ENCODE measurements at regions not wholly inside any gene's neighbourhood (a gene's known extent, or its start where the extent isn't known, plus 50 kb on each side); places are given as distances from the start of the nearest gene placed in this dataset.

- Histone ChIP-seq H2AK9ac (replicated peaks; ENCODE audit: low read depth, low read length, poor library complexity) (no peak overlapping the region), H3K79me1 (ENCODE audit: low read depth in 1 of 2, low read length in 2 of 2) (no peaks in the 10 kb centered on the region), H2BK15ac (ENCODE audit: low read depth, low read length) (no peak overlapping the region), H3K4ac (ENCODE audit: low read depth, low read length) (no peak overlapping the region), H4K8ac (ENCODE audit: low read depth in 2 of 2, low read length in 2 of 2) (no peak overlapping the region), H4K91ac (ENCODE audit: insufficient read depth, low read depth, low read length) (no peak overlapping the region), H3K9me3 (ENCODE audit: control insufficient read depth, insufficient read depth, low read length) (no peaks in the 10 kb centered on the region), H2AFZ (replicated peaks; ENCODE audit: low read length, poor library complexity) (no peak overlapping the region), H3K27me3 (ENCODE audit: control insufficient read depth, insufficient read depth, low read length) (no peaks in the 10 kb centered on the region; the same call in 1 of the 2 replicates), H2BK20ac (ENCODE audit: low read depth, low read length) (no peak overlapping the region), H3K9ac (ENCODE audit: low read depth, low read length) (no peak overlapping the region), H2AK5ac (ENCODE audit: low read depth, low read length) (no peak overlapping the region), H3K4me1 (ENCODE audit: control insufficient read depth, insufficient read depth, low read length) (no peaks in the 10 kb centered on the region), H3K9me1 (ENCODE audit: insufficient read depth, low read length) (no peaks in the 10 kb centered on the region), H2BK5ac (ENCODE audit: low read depth, low read length, poor library complexity, severe bottlenecking) (no peak overlapping the region), H3K36me3 (ENCODE audit: control insufficient read depth, insufficient read depth, low read length) (no peaks in the 10 kb centered on the region), H3K18ac (ENCODE audit: low read depth, low read length) (no peak overlapping the region), H3K14ac (replicated peaks; ENCODE audit: low read depth, low read length) (no peak overlapping the region), H3K23ac (ENCODE audit: low read depth, low read length) (no peak overlapping the region), H3K27ac (ENCODE audit: insufficient read depth, low read length) (no peak overlapping the region), H3K4me2 (ENCODE audit: low read depth, low read length) (no peak overlapping the region), H3K4me3 (ENCODE audit: insufficient read depth, low read depth, low read length) (no peak overlapping the region), H4K5ac (ENCODE audit: low read depth, low read length) (no peak overlapping the region), H4K20me1 (ENCODE audit: insufficient read depth, low read length) (no peaks in the 10 kb centered on the region), H2BK120ac (ENCODE audit: low read depth, low read length) (no peak overlapping the region), H3K56ac (ENCODE audit: extremely low read depth, insufficient read depth, low read length) (no peak overlapping the region)
- CTCF ChIA-PET: no interaction called here
- in situ Hi-C loops (cut with MboI; ENCODE audit: low sequenced_read_pairs) (no loop called here), intact Hi-C loops (cut with micrococcal nuclease) (no loop called here), dilution Hi-C loops (cut with HindIII; ENCODE audit: low sequenced_read_pairs, unreplicated experiment) (no loop called here)
- TF ChIP-seq BHLHE40 (IDR thresholded peaks at IDR 0.05; ENCODE audit: low read depth, low read length) (no peak), RCOR1 (IDR thresholded peaks at IDR 0.05; ENCODE audit: insufficient replicate concordance, low read length) (no peak), USF2 (IDR thresholded peaks at IDR 0.05; ENCODE audit: low read depth, low read length) (no peak), RFX5 (IDR thresholded peaks at IDR 0.05; ENCODE audit: low read depth, low read length) (no peak), MAFK (IDR thresholded peaks at IDR 0.05; ENCODE audit: low read depth, low read length) (no peak), FOS (IDR thresholded peaks at IDR 0.05; ENCODE audit: low read depth, low read length) (no peak), SMC3 (IDR thresholded peaks at IDR 0.05; ENCODE audit: low read depth, low read length) (no peak)
- POLR2A ChIA-PET (ENCODE audit: unreplicated experiment): no interaction called here
- DNase-seq: no peak
- no TSS peak for BruUV-seq (replicated peaks)
- no peak for ATAC-seq (ENCODE audit: low read depth)
- 25% methylated on average over 1 of the region's 7 CpGs; no CpG with 5 or more reads in 1 of the 2 experiments for WGBS, 2 experiments (ENCODE audit: extremely low coverage in 2 of 2, insufficient read length in 1 of 2)
Observed at GRCh38 chr10:42987575-42987974, 89.3 kb upstream of the RET start.

Measured in IMR-90 (cell line).